Cardiac fibroblast (primary cell): ENCODE measurements at regions not wholly inside any gene's neighbourhood (a gene's known extent, or its start where the extent isn't known, plus 50 kb on each side); places are given as distances from the start of the nearest gene placed in this dataset.
A peak's percentile ranks its signal among the peaks of the same experiment; 100 is the strongest.

ENCODE experiments used
- DNase-seq, 2 donors: peaks; one replicate each; pipeline versions ENCODE4 v3.0.0 to v3.0.0-alpha.2; 2010; ENCODE audit warnings: low read depth in 2 of 2
- H3K4me3 ChIP-seq, 2 donors: replicated peaks in 1 of 2; 1 replicate in 1 of 2; 2 replicates in 1 of 2; pipeline ENCODE4 v1.5.1; 2011; ENCODE audit warnings: low read depth in 2 of 2, low read length in 2 of 2, mild to moderate bottlenecking in 2 of 2, moderate library complexity in 1 of 2
- CTCF ChIP-seq: IDR thresholded peaks from one replicate; pipeline ENCODE4 v1.5.1; 2011; ENCODE audit warnings: low read depth, mild to moderate bottlenecking, low read length, inconsistent platforms

- no peak for DNase-seq
- no peak overlapping the region for H3K4me3 ChIP-seq
- no peak for TF ChIP-seq CTCF
Measured at GRCh38 chr6:168828035-168828434, 387.1 kb downstream of the SMOC2 start.

- no peak overlapping the region for H3K4me3 ChIP-seq
- no peak for DNase-seq
- TF ChIP-seq CTCF, result no peak
Measured at GRCh38 chr6:168827586-168827871, 386.5 kb downstream of the SMOC2 start.

DNA sequence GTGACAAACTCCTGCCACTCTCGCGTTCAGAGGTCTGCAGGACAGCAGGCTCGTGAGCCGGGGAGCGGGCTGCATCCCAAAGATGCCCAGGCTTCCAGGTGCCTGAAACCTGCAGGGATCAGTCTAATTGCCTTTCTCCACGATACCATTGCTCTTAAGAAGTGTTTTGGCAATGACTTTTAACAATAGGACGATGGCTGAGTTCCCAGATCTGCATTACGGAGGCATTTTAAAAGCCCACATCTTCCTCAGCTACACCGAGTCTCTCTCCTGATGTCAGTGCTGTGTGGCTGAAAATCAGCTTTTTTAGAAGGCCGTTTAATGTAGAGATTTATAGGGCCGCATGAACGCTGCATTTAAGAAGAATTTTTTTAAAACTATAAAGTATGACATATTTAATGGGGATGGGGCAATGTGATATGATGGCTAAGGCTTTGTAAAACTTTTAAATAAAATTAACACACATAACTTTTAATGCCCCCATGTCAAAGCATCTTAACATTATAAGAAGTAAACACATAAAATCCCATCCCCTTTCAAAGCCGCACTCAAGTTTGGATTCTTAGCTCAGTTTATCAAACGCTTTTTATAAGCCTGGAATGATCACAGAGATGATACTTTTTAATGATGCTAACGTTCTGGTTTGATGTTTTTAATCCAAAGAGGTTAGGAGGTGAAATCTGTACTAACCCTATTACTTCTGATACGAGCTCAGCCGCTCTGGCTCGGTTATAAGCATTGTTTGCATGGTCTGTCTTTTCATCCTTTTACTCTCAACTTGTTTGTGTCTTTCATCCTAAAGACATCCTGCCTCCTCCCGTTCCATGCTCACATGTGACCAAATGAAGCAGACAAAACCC is 386.0 kb downstream of the SMOC2 start:
- no peak overlapping the region for H3K4me3 ChIP-seq
- no peak for TF ChIP-seq CTCF
- peak in 1 of 2 donors; percentile 27 for DNase-seq

- TF ChIP-seq CTCF, result no peak
- no peak overlapping the region for H3K4me3 ChIP-seq
- DNase-seq, result no peak
Measured at GRCh38 chr6:168826078-168826390, 385.1 kb downstream of the SMOC2 start.

DNA sequence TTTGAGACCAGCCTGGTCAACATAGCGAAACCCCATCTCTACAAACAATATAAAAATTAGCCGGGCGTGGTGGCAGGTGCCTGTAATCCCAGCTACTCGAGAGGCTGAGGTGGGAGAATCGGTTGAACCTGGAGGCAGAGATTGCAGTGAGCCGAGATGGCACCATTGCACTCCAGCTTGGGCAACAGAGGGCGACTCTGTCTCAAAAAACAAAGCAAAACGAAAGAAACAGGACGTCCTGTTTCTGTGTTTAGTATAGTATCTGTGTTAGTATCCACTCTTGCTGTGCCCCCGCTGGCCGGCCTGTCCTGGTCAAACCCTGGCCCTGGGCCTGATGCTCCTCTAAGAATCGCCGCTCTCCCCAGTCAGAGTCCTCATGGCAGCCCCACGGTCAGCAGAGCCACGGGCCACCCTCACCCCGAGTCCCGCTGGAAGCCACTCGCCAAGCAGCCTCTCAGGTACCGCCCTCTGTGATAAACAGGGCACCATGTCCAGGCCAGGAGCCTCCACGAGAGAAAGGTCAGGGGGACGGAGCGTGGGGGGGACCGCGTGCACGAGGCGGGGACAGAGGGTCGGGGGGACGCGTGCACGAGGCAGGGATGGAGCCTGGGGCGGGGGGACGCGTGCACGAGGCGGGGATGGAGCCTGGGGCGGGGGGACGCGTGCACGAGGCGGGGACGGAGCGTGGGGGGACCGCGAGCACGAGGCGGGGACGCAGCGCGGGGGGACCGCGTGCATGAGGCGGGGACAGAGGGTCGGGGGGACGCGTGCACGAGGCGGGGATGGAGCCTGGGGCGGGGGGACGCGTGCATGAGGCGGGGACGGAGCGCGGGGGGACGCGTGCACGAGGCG is 384.5 kb downstream of the SMOC2 start:
- no peak overlapping the region for H3K4me3 ChIP-seq

More for the DNA sequence above, 384.5 kb downstream of the SMOC2 start:
- DNase-seq, result no peak
- no peak for TF ChIP-seq CTCF
